Ascending aorta (tissue), 2 donors: ENCODE measurements at regions not wholly inside any gene's neighbourhood (a gene's known extent, or its start where the extent isn't known, plus 50 kb on each side); places are given as distances from the start of the nearest gene placed in this dataset.
A peak's percentile ranks its signal among the peaks of the same experiment; 100 is the strongest.

Source experiments
- DNase-seq, 2 donors: peaks; one replicate each; pipeline ENCODE4 v3.0.0-alpha.2; 2019; ENCODE audit warnings: low spot score in 2 of 2
- H3K27ac ChIP-seq, 2 donors: fragments of 200-600 bp; sonication (generic); one replicate each; pipeline ENCODE4 v1.5.1; 2016 to 2017; ENCODE audit warnings: mild to moderate bottlenecking in 1 of 2
- H3K27me3 ChIP-seq: fragments of 200-600 bp; sonication (generic); one replicate; pipeline ENCODE4 v1.5.1; 2017
- H3K36me3 ChIP-seq, 2 donors: fragments of 200-600 bp; sonication (generic); one replicate each; pipeline ENCODE4 v1.5.1; 2016
- H3K4me1 ChIP-seq, 2 donors: fragments of 200-600 bp; sonication (generic); one replicate each; pipeline ENCODE4 v1.5.1; 2016 to 2017; ENCODE audit warnings: mild to moderate bottlenecking in 1 of 2
- H3K4me3 ChIP-seq, 2 donors: fragments of 200-600 bp; sonication (generic); one replicate each; pipeline ENCODE4 v1.5.1; 2016 to 2017; ENCODE audit warnings: mild to moderate bottlenecking in 1 of 2
- H3K9me3 ChIP-seq, 2 donors: fragments of 200-600 bp; sonication (generic); one replicate each; pipeline ENCODE4 v1.5.1; 2016
- intact Hi-C: fragments of 100-400 bp; cut with DNase I; formaldehyde crosslinking; loops from one replicate; pipeline ENCODE4 v1.15.1; 2023
- TF ChIP-seq, protein P1 (sequence below), 3 experiments: fragments of 200-600 bp in 2 of 3; fragments of 450-650 bp in 1 of 3; sonication (generic) in 2 of 3; IDR thresholded peaks; one replicate each; pipeline ENCODE4 v1.5.1; 2016 to 2019; ENCODE audit warnings: antibody characterized with exemption in 3 of 3, mild to moderate bottlenecking in 1 of 3, moderate library complexity in 1 of 3

DNA sequence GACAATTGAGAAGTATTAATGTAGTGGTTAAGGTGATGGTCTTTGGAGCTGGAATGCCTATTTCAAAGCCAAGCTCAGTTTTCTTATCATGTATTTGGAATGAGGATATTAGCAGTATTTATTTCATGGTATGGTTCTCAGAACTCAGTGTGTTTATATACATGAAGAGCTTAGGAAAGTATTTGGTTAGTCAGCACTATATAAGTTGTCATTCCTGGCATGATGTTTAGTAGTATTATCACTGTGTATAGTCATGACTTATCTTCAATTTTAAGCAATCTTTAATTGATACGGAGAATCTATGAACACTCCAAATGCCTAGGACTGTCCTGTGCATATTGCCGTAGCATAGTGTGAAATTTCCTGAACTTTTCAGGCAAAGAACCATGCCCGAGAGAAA lies 501.9 kb upstream of the USP24 start:
- Histone ChIP-seq H3K4me1 (peaks cover 8 to 19% of the 10 kb centered on the region in 2 donors), H3K27ac (peak overlapping the region in 1 of 2 donors; percentile 80), H3K9me3 (no peaks in the 10 kb centered on the region), H3K27me3 (no peaks in the 10 kb centered on the region), H3K36me3 (no peaks in the 10 kb centered on the region), H3K4me3 (no peak overlapping the region)
- TF ChIP-seq, protein P1, sequence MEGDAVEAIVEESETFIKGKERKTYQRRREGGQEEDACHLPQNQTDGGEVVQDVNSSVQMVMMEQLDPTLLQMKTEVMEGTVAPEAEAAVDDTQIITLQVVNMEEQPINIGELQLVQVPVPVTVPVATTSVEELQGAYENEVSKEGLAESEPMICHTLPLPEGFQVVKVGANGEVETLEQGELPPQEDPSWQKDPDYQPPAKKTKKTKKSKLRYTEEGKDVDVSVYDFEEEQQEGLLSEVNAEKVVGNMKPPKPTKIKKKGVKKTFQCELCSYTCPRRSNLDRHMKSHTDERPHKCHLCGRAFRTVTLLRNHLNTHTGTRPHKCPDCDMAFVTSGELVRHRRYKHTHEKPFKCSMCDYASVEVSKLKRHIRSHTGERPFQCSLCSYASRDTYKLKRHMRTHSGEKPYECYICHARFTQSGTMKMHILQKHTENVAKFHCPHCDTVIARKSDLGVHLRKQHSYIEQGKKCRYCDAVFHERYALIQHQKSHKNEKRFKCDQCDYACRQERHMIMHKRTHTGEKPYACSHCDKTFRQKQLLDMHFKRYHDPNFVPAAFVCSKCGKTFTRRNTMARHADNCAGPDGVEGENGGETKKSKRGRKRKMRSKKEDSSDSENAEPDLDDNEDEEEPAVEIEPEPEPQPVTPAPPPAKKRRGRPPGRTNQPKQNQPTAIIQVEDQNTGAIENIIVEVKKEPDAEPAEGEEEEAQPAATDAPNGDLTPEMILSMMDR (IDR thresholded peaks at IDR 0.05): no peak
- intact Hi-C loops: loop anchor here (5.0 kb wide), 1 partner anchor 130 kb away; no protein-coding TSS in a partner anchor
- no peak for DNase-seq

DNA sequence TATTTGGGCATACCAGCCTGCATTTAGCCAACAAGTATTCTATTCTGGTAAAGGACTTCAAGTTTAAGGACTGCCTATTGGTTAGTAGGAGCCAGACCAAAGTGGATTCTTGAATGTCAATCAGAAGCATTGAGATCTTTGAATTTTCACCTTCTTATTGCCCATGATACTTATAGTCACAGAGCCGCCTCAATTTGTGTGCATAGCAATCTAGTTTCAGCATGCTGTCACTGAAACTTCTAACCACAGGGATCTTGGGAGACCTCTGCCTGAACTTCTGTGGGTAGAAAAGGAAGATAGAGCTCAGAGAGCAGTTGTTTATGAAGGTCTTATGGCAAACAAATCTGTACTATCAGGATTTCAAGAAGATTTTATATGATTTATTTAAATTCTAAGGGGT lies 501.4 kb upstream of the USP24 start:
- DNase-seq: no peak
- intact Hi-C loops: loop anchor here (5.0 kb wide), 1 partner anchor 129 kb away; no protein-coding TSS in a partner anchor
- Histone ChIP-seq H3K27me3 (no peaks in the 10 kb centered on the region), H3K36me3 (no peaks in the 10 kb centered on the region), H3K27ac (no peak overlapping the region), H3K4me3 (no peak overlapping the region), H3K9me3 (no peaks in the 10 kb centered on the region), H3K4me1 (peaks cover 8 to 19% of the 10 kb centered on the region in 2 donors)
- TF ChIP-seq, protein P1 (IDR thresholded peaks at IDR 0.05): no peak

DNA sequence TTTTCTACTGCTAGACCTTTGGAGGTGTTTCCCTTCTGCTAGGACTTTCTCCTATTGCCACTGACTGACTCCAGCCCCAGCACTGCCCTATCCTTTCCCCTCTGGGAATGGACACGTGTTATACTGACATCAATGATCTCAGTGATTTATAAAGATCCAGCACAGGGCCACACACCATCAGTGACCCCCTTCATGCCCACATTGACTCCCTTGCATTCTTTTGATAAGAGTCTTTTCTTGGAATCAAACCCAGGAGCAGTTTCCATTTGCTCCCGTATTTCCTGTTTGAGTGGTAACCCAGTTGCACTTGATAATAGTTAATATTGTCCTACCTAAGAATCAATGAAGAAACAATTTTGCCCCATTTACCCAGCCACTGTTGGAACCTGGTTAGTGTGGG lies 501.0 kb upstream of the USP24 start:
- H3K9me3 ChIP-seq: no peaks in the 10 kb centered on the region
- TF ChIP-seq, protein P1 (IDR thresholded peaks at IDR 0.05): no peak
- H3K4me3 ChIP-seq: no peak overlapping the region
- no peak overlapping the region for H3K27ac ChIP-seq
- H3K4me1 ChIP-seq: peaks cover 8 to 19% of the 10 kb centered on the region in 2 donors
- no peaks in the 10 kb centered on the region for H3K27me3 ChIP-seq
- no peaks in the 10 kb centered on the region for H3K36me3 ChIP-seq
- DNase-seq: no peak
- intact Hi-C loops: loop anchor here (5.0 kb wide), 1 partner anchor 129 kb away; no protein-coding TSS in a partner anchor

DNA sequence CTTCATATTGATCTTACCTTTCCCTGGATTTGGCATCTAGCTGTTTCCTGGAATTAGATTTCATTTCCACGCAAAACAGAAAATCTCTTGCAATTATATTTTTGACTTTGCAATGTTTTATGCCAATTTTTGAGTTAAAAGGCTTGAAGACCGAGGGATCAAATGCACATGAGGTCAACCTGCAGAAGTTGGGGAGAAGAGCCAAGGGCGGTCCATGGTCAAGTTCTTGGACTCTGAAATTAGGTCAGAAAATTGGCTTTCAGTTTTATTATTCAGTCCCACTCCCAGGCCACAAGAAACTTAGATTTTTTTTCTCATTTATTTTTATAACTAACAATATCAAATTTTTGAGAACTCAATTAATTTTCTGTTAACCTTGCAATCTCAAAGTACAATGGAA lies 499.1 kb upstream of the USP24 start:
- Histone ChIP-seq H3K36me3 (no peaks in the 10 kb centered on the region), H3K9me3 (no peaks in the 10 kb centered on the region), H3K4me1 (peaks cover 8 to 17% of the 10 kb centered on the region in 2 donors), H3K4me3 (no peak overlapping the region), H3K27me3 (no peaks in the 10 kb centered on the region), H3K27ac (no peak overlapping the region)
- DNase-seq: no peak
- TF ChIP-seq, protein P1 (IDR thresholded peaks at IDR 0.05): no peak
- intact Hi-C loops: no loop called here

DNA sequence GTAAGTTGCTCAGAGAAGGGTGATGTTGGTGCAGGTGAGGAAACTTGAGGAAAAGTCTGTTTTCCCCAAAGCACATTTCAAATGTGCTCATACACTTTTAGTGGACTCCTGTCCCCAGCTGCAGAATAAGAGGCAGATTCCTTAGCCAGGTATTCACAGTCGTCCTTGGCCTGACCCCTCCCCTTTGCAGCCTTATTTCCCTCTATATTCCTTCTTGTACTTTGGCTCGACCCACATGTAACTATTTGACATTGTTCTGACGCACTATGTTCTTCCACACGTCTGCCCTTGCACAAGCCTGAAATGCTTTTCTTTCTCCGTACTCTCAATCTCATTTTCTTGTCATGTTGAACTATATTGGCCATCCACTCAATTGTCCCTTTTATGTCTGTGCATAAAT lies 498.4 kb upstream of the USP24 start:
- DNase-seq: no peak
- TF ChIP-seq, protein P1 (IDR thresholded peaks at IDR 0.05): no peak
- no peak overlapping the region for H3K4me3 ChIP-seq
- no peak overlapping the region for H3K27ac ChIP-seq
- peaks cover 7 to 13% of the 10 kb centered on the region in 2 donors for H3K4me1 ChIP-seq
- no peaks in the 10 kb centered on the region for H3K9me3 ChIP-seq
- H3K36me3 ChIP-seq: no peaks in the 10 kb centered on the region
- no peaks in the 10 kb centered on the region for H3K27me3 ChIP-seq
- intact Hi-C loops: no loop called here

DNA sequence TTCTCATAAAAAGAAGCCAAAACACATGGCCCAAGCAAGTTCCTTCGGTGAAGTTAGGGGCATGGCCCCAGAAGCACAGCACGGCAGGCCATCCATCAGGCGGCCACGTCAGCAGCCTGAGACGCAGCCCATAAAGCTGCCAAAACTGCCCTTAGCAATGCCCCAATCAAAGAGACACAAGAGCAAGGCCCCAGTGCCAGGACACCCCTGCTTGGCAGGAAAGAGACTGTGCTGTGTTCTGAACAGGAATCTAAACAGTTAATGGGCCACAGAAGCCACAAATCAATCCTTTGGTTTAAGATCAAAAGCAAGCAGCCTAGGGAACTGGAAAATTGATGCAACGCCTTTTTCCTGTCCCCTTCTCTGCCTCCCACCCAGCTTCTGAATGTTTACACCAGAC lies 497.0 kb upstream of the USP24 start:
- TF ChIP-seq, protein P1 (IDR thresholded peaks at IDR 0.05): no peak
- no peaks in the 10 kb centered on the region for H3K36me3 ChIP-seq
- no peaks in the 10 kb centered on the region for H3K4me1 ChIP-seq
- H3K27me3 ChIP-seq: no peaks in the 10 kb centered on the region
- no peak overlapping the region for H3K4me3 ChIP-seq
- no peak for DNase-seq
- intact Hi-C loops: no loop called here
- H3K27ac ChIP-seq: no peak overlapping the region
- H3K9me3 ChIP-seq: no peaks in the 10 kb centered on the region
